K562 (cell line): ENCODE measurements at regions not wholly inside any gene's neighbourhood (a gene's known extent, or its start where the extent isn't known, plus 50 kb on each side); places are given as distances from the start of the nearest gene placed in this dataset.
"Not testable (repeated sequence)": the region's sequence is repeated elsewhere in the genome, so short reads cannot be mapped to it uniquely, and the experiment has no call there.

Experiments used
- ATF1 ChIP-seq, 2 experiments: fragments of 450-650 bp in 1 of 2; IDR thresholded peaks; 2 replicates each; pipeline ENCODE4 v1.6.1; 2016; ENCODE audit warnings: missing compliant biosample characterization in 1 of 2, missing genetic modification characterization in 1 of 2
- EP400 ChIP-seq: fragments of 450-650 bp; IDR thresholded peaks from 2 replicates; pipeline ENCODE4 v1.6.1; 2017; ENCODE audit warnings: antibody characterized with exemption, mild to moderate bottlenecking, moderate library complexity
- MEIS2 ChIP-seq: fragments of 450-650 bp; IDR thresholded peaks from 2 replicates; pipeline ENCODE4 v1.6.1; 2014; ENCODE audit warnings: mild to moderate bottlenecking; ENCODE audit not compliant: partially characterized antibody
- MTA3 ChIP-seq: fragments of 450-650 bp; formaldehyde crosslinking; IDR thresholded peaks from 2 replicates; pipeline ENCODE4 v1.6.1; 2017; ENCODE audit warnings: mild to moderate bottlenecking, borderline replicate concordance
- NFYB ChIP-seq: IDR thresholded peaks from 2 replicates; pipeline ENCODE4 v1.6.1; 2011; ENCODE audit warnings: mild to moderate bottlenecking, moderate library complexity; ENCODE audit not compliant: insufficient read length; ENCODE audit errors: extremely low read depth
- POLR2B ChIP-seq: fragments of 450-650 bp; IDR thresholded peaks from 2 replicates; pipeline ENCODE4 v1.6.1; 2018; ENCODE audit warnings: low read depth; ENCODE audit not compliant: partially characterized antibody
- POLR2G ChIP-seq: fragments of 200-400 bp; formaldehyde crosslinking; IDR thresholded peaks from 2 replicates; pipeline ENCODE4 v1.6.1; 2017; ENCODE audit warnings: low read depth, mild to moderate bottlenecking, antibody characterized with exemption, low read length, moderate library complexity
- POLR2H ChIP-seq: IDR thresholded peaks from 2 replicates; pipeline ENCODE4 v1.6.1; 2016; ENCODE audit warnings: missing genetic modification characterization, low read depth, mild to moderate bottlenecking, control low read depth, missing compliant biosample characterization, moderate library complexity
- RBFOX2 ChIP-seq: fragments of 200-400 bp; formaldehyde crosslinking; IDR thresholded peaks from 2 replicates; pipeline ENCODE4 v1.6.1; 2017; ENCODE audit warnings: low read depth, mild to moderate bottlenecking, low read length, moderate library complexity
- SNIP1 ChIP-seq: fragments of 450-650 bp; IDR thresholded peaks from 2 replicates; pipeline ENCODE4 v1.7.1; 2017; ENCODE audit warnings: low read depth, mild to moderate bottlenecking
- SUPT5H ChIP-seq: fragments of 450-650 bp; IDR thresholded peaks from 2 replicates; pipeline ENCODE4 v1.6.1; 2016
- TBP ChIP-seq: optimal IDR thresholded peaks from 2 replicates; pipeline ENCODE3; 2011; ENCODE audit warnings: low read depth, low read length, improper control_type of control experiment
- ZNF445 ChIP-seq: fragments of 250-450 bp; sonication (Bioruptor Pico); IDR thresholded peaks from 2 replicates; pipeline ENCODE4 v1.4.0; 2020; ENCODE audit warnings: low read depth, mild to moderate bottlenecking, moderate library complexity
- TF ChIP-seq, protein P1 (sequence below): fragments of 200-800 bp; sonication (Bioruptor generic); IDR thresholded peaks from 2 replicates; pipeline ENCODE4 v1.6.1; 2017; ENCODE audit warnings: missing genetic modification characterization, missing compliant biosample characterization

- peak; percentile 46 for TF ChIP-seq POLR2B
- TF ChIP-seq ZNF445 (CRISPR knock-in tag), result peak; percentile 97
- TF ChIP-seq ATF1 (CRISPR knock-in tag; IDR thresholded peaks at IDR 0.05), result not testable (repeated sequence)
- peak; percentile 72 for TF ChIP-seq ATF1 (tag; IDR thresholded peaks at IDR 0.05)
- peak; percentile 27 for TF ChIP-seq TBP
- peak; percentile 34 for TF ChIP-seq MEIS2
- peak; percentile 18; the same call in 1 of the 2 replicates for TF ChIP-seq EP400
- peak; percentile 57 for TF ChIP-seq RBFOX2
- TF ChIP-seq POLR2G, result peak; percentile 47
- TF ChIP-seq, protein P1, sequence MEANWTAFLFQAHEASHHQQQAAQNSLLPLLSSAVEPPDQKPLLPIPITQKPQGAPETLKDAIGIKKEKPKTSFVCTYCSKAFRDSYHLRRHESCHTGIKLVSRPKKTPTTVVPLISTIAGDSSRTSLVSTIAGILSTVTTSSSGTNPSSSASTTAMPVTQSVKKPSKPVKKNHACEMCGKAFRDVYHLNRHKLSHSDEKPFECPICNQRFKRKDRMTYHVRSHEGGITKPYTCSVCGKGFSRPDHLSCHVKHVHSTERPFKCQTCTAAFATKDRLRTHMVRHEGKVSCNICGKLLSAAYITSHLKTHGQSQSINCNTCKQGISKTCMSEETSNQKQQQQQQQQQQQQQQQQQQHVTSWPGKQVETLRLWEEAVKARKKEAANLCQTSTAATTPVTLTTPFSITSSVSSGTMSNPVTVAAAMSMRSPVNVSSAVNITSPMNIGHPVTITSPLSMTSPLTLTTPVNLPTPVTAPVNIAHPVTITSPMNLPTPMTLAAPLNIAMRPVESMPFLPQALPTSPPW, result 0 out of 2 replicates have a peak, but pooled peaks have one; percentile 17
- TF ChIP-seq NFYB, result peak; percentile 72
- 0 out of 2 replicates have a peak, but pooled peaks have one; percentile 47 for TF ChIP-seq SNIP1
- peak; percentile 66; the same call in 1 of the 2 replicates for TF ChIP-seq SUPT5H
- TF ChIP-seq POLR2H, result peak; percentile 92
- peak; percentile 73 for TF ChIP-seq MTA3
These were observed 341.5 kb downstream of the RFPL4B start (continued) for GRCh38 chr6:112688487-112689165.
